ENCODE measurements at regions not wholly inside any gene's neighbourhood (a gene's known extent, or its start where the extent isn't known, plus 50 kb on each side); places are given as distances from the start of the nearest gene placed in this dataset.

DNA sequence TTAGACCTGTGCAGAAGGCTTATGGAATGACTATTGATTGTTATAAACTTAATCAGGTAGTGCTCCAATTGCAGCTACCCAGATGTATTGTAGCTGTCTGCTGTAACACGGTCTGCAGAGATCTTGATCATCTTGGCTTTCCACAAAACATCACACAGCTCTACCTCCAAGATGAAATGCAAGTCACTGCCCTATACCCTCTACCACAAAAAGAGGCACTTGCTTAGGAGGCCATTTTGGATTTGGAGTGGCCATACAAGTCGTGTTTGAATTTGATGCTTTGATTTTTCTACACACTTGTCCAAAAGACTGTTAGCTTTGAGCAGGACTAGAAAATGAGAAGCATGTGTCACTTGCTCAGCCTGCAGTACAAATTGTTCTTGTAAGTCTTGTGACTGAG is 377.2 kb downstream of the TNS3 start:
- Histone ChIP-seq H3K4me2 (ENCODE audit: low read length) (no peak overlapping the region), H3K4me3 (ENCODE audit: low read depth, low read length, poor library complexity, severe bottlenecking) (no peak overlapping the region), H3K9me2 (ENCODE audit: insufficient read depth, low read length) (no peaks in the 10 kb centered on the region), H2AFZ (ENCODE audit: low read length) (no peak overlapping the region), H3K27ac (ENCODE audit: low read depth, low read length, poor library complexity, severe bottlenecking) (no peak overlapping the region), H3K79me2 (ENCODE audit: insufficient read depth, low read depth, low read length) (no peaks in the 10 kb centered on the region), H3K36me3 (ENCODE audit: insufficient read depth, low read length) (no peaks in the 10 kb centered on the region), H4K20me1 (ENCODE audit: insufficient read depth, low read length) (no peaks in the 10 kb centered on the region), H3K4me1 (ENCODE audit: insufficient read depth, low read length, poor library complexity, severe bottlenecking) (no peaks in the 10 kb centered on the region), H3K9me3 (ENCODE audit: low read length) (no peaks in the 10 kb centered on the region)
- ChIA-PET CTCF (ENCODE audit: unreplicated experiment) (no interaction called here), POLR2A (no interaction called here)
- TF ChIP-seq CTCF (conservative IDR thresholded peaks at IDR 0.05; ENCODE audit: low read length): no peak
- DNase-seq (ENCODE audit: low spot score): no peak
- no TSS peak for BruUV-seq (replicated peaks)
- intact Hi-C loops (cut with micrococcal nuclease; ENCODE audit: unreplicated experiment): no loop called here

DNA sequence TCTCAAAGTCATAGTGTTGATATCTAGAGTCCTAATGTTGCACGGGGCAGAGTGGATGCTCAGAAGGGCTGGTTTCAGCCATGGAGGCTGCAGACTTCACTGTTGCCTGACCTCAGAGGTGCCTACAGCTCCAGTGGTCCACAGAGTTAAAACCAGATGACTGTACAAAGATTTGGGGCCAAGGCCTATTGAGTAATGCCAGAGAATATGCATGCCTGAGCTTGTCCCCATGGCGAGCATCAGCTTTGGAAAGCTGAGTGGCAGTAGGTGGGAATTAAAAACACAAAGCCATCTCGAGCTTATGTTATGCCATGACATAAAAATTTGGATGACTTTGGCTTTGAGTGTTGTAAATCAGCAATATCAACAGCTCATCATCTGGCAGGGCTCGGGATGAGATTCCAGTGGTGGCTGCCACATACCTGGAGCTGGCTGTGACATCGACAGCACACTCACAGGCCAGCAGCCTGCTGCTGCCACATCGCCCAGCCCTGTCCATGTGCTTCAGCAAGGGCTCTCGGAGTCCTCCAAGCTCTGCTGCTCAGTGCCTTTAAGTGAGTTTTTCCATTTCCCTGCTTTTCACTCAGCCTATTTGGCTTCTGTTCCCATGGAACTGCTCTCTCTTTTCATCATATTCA is 379.6 kb downstream of the TNS3 start:
- Histone ChIP-seq H3K4me2 (ENCODE audit: low read length) (no peak overlapping the region), H4K20me1 (ENCODE audit: insufficient read depth, low read length) (no peaks in the 10 kb centered on the region), H2AFZ (ENCODE audit: low read length) (no peak overlapping the region), H3K4me3 (ENCODE audit: low read depth, low read length, poor library complexity, severe bottlenecking) (no peak overlapping the region), H3K36me3 (ENCODE audit: insufficient read depth, low read length) (no peaks in the 10 kb centered on the region), H3K9me3 (ENCODE audit: low read length) (no peaks in the 10 kb centered on the region), H3K9me2 (ENCODE audit: insufficient read depth, low read length) (no peaks in the 10 kb centered on the region), H3K79me2 (ENCODE audit: insufficient read depth, low read depth, low read length) (no peaks in the 10 kb centered on the region), H3K27ac (ENCODE audit: low read depth, low read length, poor library complexity, severe bottlenecking) (no peak overlapping the region), H3K4me1 (ENCODE audit: insufficient read depth, low read length, poor library complexity, severe bottlenecking) (no peaks in the 10 kb centered on the region)
- BruUV-seq (replicated peaks): no TSS peak
- no peak for DNase-seq (ENCODE audit: low spot score)
- ChIA-PET POLR2A (interaction anchor here (0.7 to 1.0 kb wide), 2 partner anchors 51 to 142 kb away, joined by 3 read pairs; no protein-coding TSS in a partner anchor), CTCF (ENCODE audit: unreplicated experiment) (interaction anchor here (1.0 kb wide), 1 partner anchor 64 kb away, joined by 3 read pairs; no protein-coding TSS in a partner anchor)
- intact Hi-C loops (cut with micrococcal nuclease; ENCODE audit: unreplicated experiment): no loop called here
- no peak for TF ChIP-seq CTCF (conservative IDR thresholded peaks at IDR 0.05; ENCODE audit: low read length)
- no peak for TF ChIP-seq EZH2phosphoT487 (IDR thresholded peaks at IDR 0.05; ENCODE audit: borderline replicate concordance, low read depth, low read length)

DNA sequence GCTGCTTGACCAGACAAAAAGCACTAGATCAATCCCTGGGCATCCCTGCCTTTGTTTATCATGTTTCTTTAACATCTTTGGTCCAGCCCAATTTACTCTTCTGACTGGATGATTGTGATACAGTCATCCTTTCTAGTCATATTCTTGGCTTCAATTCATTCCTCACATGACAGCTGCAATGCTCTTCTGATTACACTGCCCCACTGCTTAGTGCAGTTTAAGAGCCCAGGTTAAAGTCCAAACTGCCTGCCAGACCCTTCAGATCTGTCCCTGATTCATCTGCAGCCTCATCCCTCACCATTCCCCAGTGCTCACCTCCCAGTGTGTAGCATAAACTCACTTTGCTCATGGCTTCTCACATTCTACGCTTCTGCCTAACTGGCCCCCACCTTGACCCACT is 383.8 kb downstream of the TNS3 start:
- Histone ChIP-seq H2AFZ (ENCODE audit: low read length) (no peak overlapping the region), H3K79me2 (ENCODE audit: insufficient read depth, low read depth, low read length) (no peaks in the 10 kb centered on the region), H3K4me2 (ENCODE audit: low read length) (no peak overlapping the region), H3K27ac (ENCODE audit: low read depth, low read length, poor library complexity, severe bottlenecking) (no peak overlapping the region), H3K4me3 (ENCODE audit: low read depth, low read length, poor library complexity, severe bottlenecking) (no peak overlapping the region), H3K9me2 (ENCODE audit: insufficient read depth, low read length) (no peaks in the 10 kb centered on the region), H4K20me1 (ENCODE audit: insufficient read depth, low read length) (no peaks in the 10 kb centered on the region), H3K9me3 (ENCODE audit: low read length) (no peaks in the 10 kb centered on the region), H3K4me1 (ENCODE audit: insufficient read depth, low read length, poor library complexity, severe bottlenecking) (peaks cover 3% of the 10 kb centered on the region), H3K36me3 (ENCODE audit: insufficient read depth, low read length) (no peaks in the 10 kb centered on the region)
- intact Hi-C loops (cut with micrococcal nuclease; ENCODE audit: unreplicated experiment): no loop called here
- ChIA-PET POLR2A (no interaction called here), CTCF (ENCODE audit: unreplicated experiment) (no interaction called here)
- TF ChIP-seq CTCF (conservative IDR thresholded peaks at IDR 0.05; ENCODE audit: low read length): no peak
- no peak for TF ChIP-seq EZH2phosphoT487 (IDR thresholded peaks at IDR 0.05; ENCODE audit: borderline replicate concordance, low read depth, low read length)
- DNase-seq (ENCODE audit: low spot score): no peak
- no TSS peak for BruUV-seq (replicated peaks)
